HG03571 (cell line): ENCODE measurements at regions not wholly inside any gene's neighbourhood (a gene's known extent, or its start where the extent isn't known, plus 50 kb on each side); places are given as distances from the start of the nearest gene placed in this dataset.
"Not testable (repeated sequence)": the region's sequence is repeated elsewhere in the genome, so short reads cannot be mapped to it uniquely, and the experiment has no call there.

ENCODE experiments used
- ATAC-seq: cut with Tn5 transposase; IDR thresholded peaks from one replicate; pipeline ENCODE4 v1.9.1; 2021; ENCODE audit not compliant: unreplicated experiment

- ATAC-seq, result no peak
Measured at GRCh38 chr4:160286051-160286450, 1183.2 kb downstream of the RAPGEF2 start.

GRCh38 chr4:160296476-160296875 is 1193.6 kb downstream of the RAPGEF2 start:
- ATAC-seq, result no peak

GRCh38 chr4:160299177-160299576 is 1196.3 kb downstream of the RAPGEF2 start:
- ATAC-seq, result no peak

GRCh38 chr4:160299608-160300007 is 1196.7 kb downstream of the RAPGEF2 start:
- ATAC-seq, result no peak

GRCh38 chr4:160316036-160316435 is 1213.2 kb downstream of the RAPGEF2 start:
- no peak for ATAC-seq

- no peak for ATAC-seq
Measured at GRCh38 chr4:160318567-160319220, 1215.8 kb downstream of the RAPGEF2 start.

- ATAC-seq, result no peak
Measured at GRCh38 chr4:160319221-160319867, 1216.5 kb downstream of the RAPGEF2 start.

GRCh38 chr4:160319868-160320260 is 1217.0 kb downstream of the RAPGEF2 start:
- ATAC-seq, result no peak

- ATAC-seq, result no peak
Measured at GRCh38 chr4:160326110-160326509, 1223.2 kb downstream of the RAPGEF2 start.

GRCh38 chr4:160347197-160347596 is 1244.3 kb downstream of the RAPGEF2 start:
- ATAC-seq, result no peak

GRCh38 chr4:160350944-160351343 is 1248.1 kb downstream of the RAPGEF2 start:
- ATAC-seq, result no peak

- no peak for ATAC-seq
Measured at GRCh38 chr4:160352637-160353036, 1249.8 kb downstream of the RAPGEF2 start.

- no peak for ATAC-seq
Measured at GRCh38 chr4:160353548-160353947, 1250.7 kb downstream of the RAPGEF2 start.

GRCh38 chr4:160362478-160362877 is 1259.6 kb downstream of the RAPGEF2 start:
- ATAC-seq, result no peak

GRCh38 chr4:160364217-160364616 is 1261.3 kb downstream of the RAPGEF2 start:
- ATAC-seq, result no peak

- ATAC-seq, result not testable (repeated sequence)
Measured at GRCh38 chr4:160364665-160365064, 1261.8 kb downstream of the RAPGEF2 start.

GRCh38 chr4:160365383-160365782 is 1262.5 kb downstream of the RAPGEF2 start:
- ATAC-seq, result not testable (repeated sequence)

- no peak for ATAC-seq
Measured at GRCh38 chr4:160370046-160370445, 1267.2 kb downstream of the RAPGEF2 start.

- ATAC-seq, result no peak
Measured at GRCh38 chr4:160371446-160371845, 1268.6 kb downstream of the RAPGEF2 start.

- ATAC-seq, result no peak
Measured at GRCh38 chr4:160372390-160372789, 1269.5 kb downstream of the RAPGEF2 start.

- ATAC-seq, result no peak
Measured at GRCh38 chr4:160373911-160374310, 1271.0 kb downstream of the RAPGEF2 start.

- ATAC-seq, result no peak
Measured at GRCh38 chr4:160375772-160376452, 1273.0 kb downstream of the RAPGEF2 start.
